H9 (cell line): ENCODE measurements at regions not wholly inside any gene's neighbourhood (a gene's known extent, or its start where the extent isn't known, plus 50 kb on each side); places are given as distances from the start of the nearest gene placed in this dataset.

Experiments used
- DNase-seq: peaks from one replicate; pipeline ENCODE4 v3.0.0-alpha.2; 2017
- H2AFZ ChIP-seq: one replicate; pipeline ENCODE4 v1.6.1; 2013; ENCODE audit warnings: mild to moderate bottlenecking, low read length, control low read depth, moderate library complexity
- H2AK5ac ChIP-seq: 2 replicates; pipeline ENCODE4 v1.6.1; 2013; ENCODE audit warnings: low read length, control low read depth, mixed read lengths; ENCODE audit not compliant: insufficient read length
- H2BK120ac ChIP-seq: one replicate; pipeline ENCODE4 v1.6.1; 2013; ENCODE audit warnings: low read depth, mild to moderate bottlenecking, low read length, control low read depth, inconsistent platforms; ENCODE audit not compliant: poor library complexity, severe bottlenecking
- H2BK12ac ChIP-seq: 2 replicates; pipeline ENCODE4 v1.6.1; 2013; ENCODE audit warnings: low read length, control low read depth, mixed read lengths, low read depth; ENCODE audit not compliant: insufficient read length
- H2BK15ac ChIP-seq: 2 replicates; pipeline ENCODE4 v1.6.1; 2013; ENCODE audit warnings: low read depth, low read length, control low read depth
- H2BK20ac ChIP-seq: one replicate; pipeline ENCODE4 v1.6.1; 2013; ENCODE audit warnings: low read depth, mild to moderate bottlenecking, low read length, control low read depth, inconsistent platforms; ENCODE audit not compliant: poor library complexity, severe bottlenecking
- H2BK5ac ChIP-seq: 2 replicates; pipeline ENCODE4 v1.6.1; 2013; ENCODE audit warnings: low read length, control low read depth, mixed read lengths; ENCODE audit not compliant: insufficient read length
- H3K14ac ChIP-seq: 2 replicates; pipeline ENCODE4 v1.6.1; 2013; ENCODE audit warnings: low read length, control low read depth; ENCODE audit not compliant: insufficient read depth
- H3K18ac ChIP-seq: 2 replicates; pipeline ENCODE4 v1.6.1; 2013; ENCODE audit warnings: low read depth, mild to moderate bottlenecking, mixed read lengths, low read length, control low read depth; ENCODE audit not compliant: insufficient read length
- H3K23ac ChIP-seq: 2 replicates; pipeline ENCODE4 v1.6.1; 2013; ENCODE audit warnings: low read length, control low read depth, mixed read lengths, low read depth; ENCODE audit not compliant: insufficient read length
- H3K23me2 ChIP-seq: 2 replicates; pipeline ENCODE4 v1.6.1; 2013; ENCODE audit warnings: low read depth, mild to moderate bottlenecking, mixed read lengths, low read length, control low read depth; ENCODE audit not compliant: insufficient read length, poor library complexity, severe bottlenecking
- H3K27ac ChIP-seq: 2 replicates; pipeline ENCODE4 v1.5.1; 2013; ENCODE audit warnings: low read length, control low read depth, mixed read lengths, low read depth; ENCODE audit not compliant: insufficient read length
- H3K27me3 ChIP-seq: 2 replicates; pipeline ENCODE4 v1.6.1; 2013; ENCODE audit warnings: low read length, control low read depth, inconsistent platforms; ENCODE audit not compliant: insufficient read depth
- H3K4ac ChIP-seq: 2 replicates; pipeline ENCODE4 v1.6.1; 2013; ENCODE audit warnings: low read depth, mild to moderate bottlenecking, control low read depth, inconsistent platforms, low read length, moderate library complexity
- H3K4me1 ChIP-seq: 2 replicates; pipeline ENCODE4 v1.6.1; 2013; ENCODE audit warnings: low read length, control low read depth, inconsistent platforms; ENCODE audit not compliant: insufficient read depth
- H3K4me2 ChIP-seq: 2 replicates; pipeline ENCODE4 v1.6.1; 2013; ENCODE audit warnings: low read length, control low read depth, mixed read lengths; ENCODE audit not compliant: insufficient read length, insufficient read depth
- H3K56ac ChIP-seq: 2 replicates; pipeline ENCODE4 v1.6.1; 2013; ENCODE audit warnings: low read depth, mild to moderate bottlenecking, mixed read lengths, low read length, control low read depth; ENCODE audit not compliant: insufficient read length
- H3K79me1 ChIP-seq: 2 replicates; pipeline ENCODE4 v1.6.1; 2013; ENCODE audit warnings: low read depth, mild to moderate bottlenecking, moderate library complexity, low read length, control low read depth, inconsistent platforms; ENCODE audit not compliant: insufficient read depth, poor library complexity, severe bottlenecking
- H3K79me2 ChIP-seq: 2 replicates; pipeline ENCODE4 v1.6.1; 2013; ENCODE audit warnings: low read length, control low read depth, inconsistent platforms; ENCODE audit not compliant: insufficient read depth
- H3K9ac ChIP-seq: 2 replicates; pipeline ENCODE4 v1.6.1; 2013; ENCODE audit warnings: low read length, control low read depth, mixed read lengths; ENCODE audit not compliant: insufficient read length; ENCODE audit errors: extremely low read depth
- H3K9me3 ChIP-seq: one replicate; pipeline ENCODE4 v1.6.1; 2013; ENCODE audit warnings: low read depth, low read length, inconsistent platforms; ENCODE audit not compliant: control insufficient read depth
- H3T11ph ChIP-seq: one replicate; pipeline ENCODE4 v1.6.1; 2013; ENCODE audit warnings: mild to moderate bottlenecking, low read length, control low read depth, inconsistent platforms
- H4K20me1 ChIP-seq: one replicate; pipeline ENCODE4 v1.6.1; 2013; ENCODE audit not compliant: control insufficient read depth, insufficient read length, insufficient read depth
- H4K5ac ChIP-seq: 2 replicates; pipeline ENCODE4 v1.6.1; 2013; ENCODE audit warnings: low read depth, mild to moderate bottlenecking, mixed read lengths, low read length, control low read depth; ENCODE audit not compliant: insufficient read length
- H4K8ac ChIP-seq: replicated peaks from 2 replicates; pipeline ENCODE4 v1.6.1; 2013; ENCODE audit warnings: low read length, control low read depth, mixed read lengths, low read depth; ENCODE audit not compliant: insufficient read length
- H4K91ac ChIP-seq: 2 replicates; pipeline ENCODE4 v1.6.1; 2013; ENCODE audit warnings: low read depth, mild to moderate bottlenecking, moderate library complexity, mixed read lengths, low read length, control low read depth; ENCODE audit not compliant: insufficient read length
- H3K27ac Mint-ChIP-seq, 3 experiments: 2 replicates in 2 of 3; 3 replicates in 1 of 3; pipeline ENCODE4 v1.8.0; 2020 to 2021; ENCODE audit warnings: mixed read lengths in 3 of 3, mild to moderate bottlenecking in 1 of 3, moderate library complexity in 1 of 3
- H3K27me3 Mint-ChIP-seq: 2 replicates; pipeline ENCODE4 v1.8.0; 2021; ENCODE audit warnings: low read depth, mild to moderate bottlenecking, moderate library complexity, mixed read lengths
- H3K36me3 Mint-ChIP-seq, 3 experiments: 2 replicates in 2 of 3; 3 replicates in 1 of 3; pipeline ENCODE4 v1.8.0; 2020 to 2021; ENCODE audit warnings: low read depth in 3 of 3, mixed read lengths in 3 of 3; ENCODE audit not compliant: insufficient read depth in 1 of 3
- H3K4me1 Mint-ChIP-seq, 2 experiments: 2 replicates each; pipeline ENCODE4 v1.8.0; 2020; ENCODE audit warnings: mixed read lengths in 2 of 2
- H3K4me3 Mint-ChIP-seq, 2 experiments: 2 replicates in 1 of 2; 3 replicates in 1 of 2; pipeline ENCODE4 v1.8.0; 2020 to 2021; ENCODE audit warnings: mild to moderate bottlenecking in 2 of 2, mixed read lengths in 2 of 2, moderate library complexity in 1 of 2
- H3K9me3 Mint-ChIP-seq, 2 experiments: 2 replicates in 1 of 2; 3 replicates in 1 of 2; pipeline ENCODE4 v1.8.0; 2020; ENCODE audit warnings: mild to moderate bottlenecking in 2 of 2, mixed read lengths in 2 of 2, moderate library complexity in 1 of 2
- CTCF ChIP-seq: fragments of 200-600 bp; sonication (generic); conservative IDR thresholded peaks from 3 replicates; pipeline ENCODE4 v1.8.0; 2021; ENCODE audit warnings: antibody characterized with exemption, mild to moderate bottlenecking
- WGBS: extraction: QIAGEN DNeasy Blood & Tissue Kit; methylation state at CpG from one replicate; pipeline ENCODE4 v1.1.7; 2013; ENCODE audit warnings: missing lambda C conversion rate, low lambda C conversion rate, mixed read lengths; ENCODE audit not compliant: insufficient read length; ENCODE audit errors: extremely low coverage; 5-methylcytosine and 5-hydroxymethylcytosine counted together

- no peak overlapping the region for H3K9ac ChIP-seq
- H2BK15ac ChIP-seq: no peak overlapping the region
- no peak overlapping the region for H3T11ph ChIP-seq
- Mint-ChIP-seq H3K4me1 (no peaks in the 10 kb centered on the region), H3K9me3 (0 out of 5 replicates have a peak, but pooled peaks cover 0 to 4% of the 10 kb centered on the region in 2 experiments), H3K36me3 (no peaks in the 10 kb centered on the region), H3K27me3 (peaks cover 14% of the 10 kb centered on the region), H3K27ac (no peak overlapping the region), H3K4me3 (no peak overlapping the region)
- no peak overlapping the region for H4K8ac ChIP-seq
- H3K23me2 ChIP-seq: no peaks in the 10 kb centered on the region
- H2BK120ac ChIP-seq: no peak overlapping the region
- no peak overlapping the region for H2AK5ac ChIP-seq
- no peak overlapping the region for H3K4ac ChIP-seq
- no peak overlapping the region for H3K23ac ChIP-seq
- H3K56ac ChIP-seq: no peak overlapping the region
- H3K18ac ChIP-seq: no peak overlapping the region
- H3K79me1 ChIP-seq: no peaks in the 10 kb centered on the region
- no peaks in the 10 kb centered on the region for H3K4me1 ChIP-seq
- H3K14ac ChIP-seq: no peak overlapping the region
- H3K27me3 ChIP-seq: no peaks in the 10 kb centered on the region
- no peak overlapping the region for H2BK20ac ChIP-seq
- H2AFZ ChIP-seq: no peak overlapping the region
- H2BK12ac ChIP-seq: no peak overlapping the region
- H3K27ac ChIP-seq: no peak overlapping the region
- H2BK5ac ChIP-seq: no peak overlapping the region
- WGBS: no CpG with 5 or more reads among the region's 6 CpGs
- H3K4me2 ChIP-seq: no peak overlapping the region
- no peak overlapping the region for H4K91ac ChIP-seq
- no peak for TF ChIP-seq CTCF
- H4K20me1 ChIP-seq: no peaks in the 10 kb centered on the region
- no peak for DNase-seq
- H3K79me2 ChIP-seq: no peaks in the 10 kb centered on the region
- no peak overlapping the region for H4K5ac ChIP-seq
- H3K9me3 ChIP-seq: no peaks in the 10 kb centered on the region
These were observed 198.2 kb downstream of the ERMARD start for GRCh38 chr6:169949511-169950097.
